HUES6 (cell line): ENCODE measurements at regions not wholly inside any gene's neighbourhood (a gene's known extent, or its start where the extent isn't known, plus 50 kb on each side); places are given as distances from the start of the nearest gene placed in this dataset.

ENCODE experiments used
- H3K27ac ChIP-seq: 2 replicates; pipeline ENCODE4 v1.7.0; 2013; ENCODE audit warnings: low read depth, mild to moderate bottlenecking, low read length, inconsistent platforms
- H3K27me3 ChIP-seq: 2 replicates; pipeline ENCODE4 v1.6.1; 2013; ENCODE audit warnings: low read length; ENCODE audit not compliant: control insufficient read depth, insufficient read depth
- H3K36me3 ChIP-seq: 2 replicates; pipeline ENCODE4 v1.6.1; 2013; ENCODE audit warnings: low read length; ENCODE audit not compliant: control insufficient read depth, insufficient read depth
- H3K4me1 ChIP-seq: 2 replicates; pipeline ENCODE4 v1.6.1; 2013; ENCODE audit warnings: low read length; ENCODE audit not compliant: control insufficient read depth, insufficient read depth
- H3K4me3 ChIP-seq: 2 replicates; pipeline ENCODE4 v1.5.1; 2013; ENCODE audit warnings: low read depth, low read length
- H3K9ac ChIP-seq: one replicate; pipeline ENCODE4 v1.6.1; 2013; ENCODE audit warnings: mild to moderate bottlenecking, low read length
- H3K9me3 ChIP-seq: 2 replicates; pipeline ENCODE4 v1.6.1; 2013; ENCODE audit warnings: low read depth, low read length; ENCODE audit not compliant: control insufficient read depth, insufficient read depth

DNA sequence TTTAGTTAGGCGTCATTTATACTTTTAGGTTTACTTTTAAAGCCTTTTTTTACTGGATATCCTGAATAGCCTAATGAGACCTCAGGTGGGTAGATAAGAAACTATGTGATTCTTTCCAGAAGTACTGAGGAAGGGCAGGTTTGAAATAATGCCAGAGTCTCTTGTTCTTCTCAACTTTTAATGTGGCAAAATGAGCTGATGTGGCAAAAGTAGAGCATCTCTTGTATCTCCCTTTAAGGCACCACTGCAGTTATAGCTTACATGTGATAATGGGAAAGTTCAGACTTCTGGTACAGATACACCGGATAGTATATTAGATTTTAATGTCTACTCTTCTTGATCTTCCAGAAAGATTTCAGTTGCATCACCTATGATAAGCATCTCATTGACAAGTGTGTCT is 1124.8 kb downstream of the LRFN5 start:
- no peak overlapping the region for H3K27ac ChIP-seq
- no peaks in the 10 kb centered on the region for H3K27me3 ChIP-seq
- no peaks in the 10 kb centered on the region for H3K36me3 ChIP-seq
- H3K9ac ChIP-seq = no peak overlapping the region
- no peaks in the 10 kb centered on the region for H3K9me3 ChIP-seq
- no peak overlapping the region for H3K4me3 ChIP-seq
- H3K4me1 ChIP-seq = no peaks in the 10 kb centered on the region

DNA sequence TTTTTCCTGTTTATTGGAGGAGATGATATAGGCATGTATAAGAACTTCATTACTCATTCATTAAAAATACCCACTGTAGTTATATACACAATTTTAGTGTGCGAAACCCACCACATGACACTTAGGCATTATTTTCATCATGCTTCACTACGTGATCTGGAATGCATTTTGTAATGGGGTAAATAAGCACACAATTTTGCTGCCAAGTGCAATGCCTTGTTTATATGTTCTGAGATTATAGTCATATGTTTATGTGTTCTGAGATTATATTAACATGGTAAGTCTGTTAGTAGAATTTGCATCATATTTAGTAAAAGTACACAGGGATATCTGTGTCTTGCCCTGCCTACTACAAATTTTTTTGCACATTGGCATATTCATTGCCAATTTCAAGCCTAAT is 1123.0 kb downstream of the LRFN5 start:
- Histone ChIP-seq H3K4me3 (no peak overlapping the region), H3K9me3 (no peaks in the 10 kb centered on the region), H3K4me1 (no peaks in the 10 kb centered on the region), H3K9ac (no peak overlapping the region), H3K27me3 (no peaks in the 10 kb centered on the region), H3K36me3 (no peaks in the 10 kb centered on the region), H3K27ac (no peak overlapping the region)

DNA sequence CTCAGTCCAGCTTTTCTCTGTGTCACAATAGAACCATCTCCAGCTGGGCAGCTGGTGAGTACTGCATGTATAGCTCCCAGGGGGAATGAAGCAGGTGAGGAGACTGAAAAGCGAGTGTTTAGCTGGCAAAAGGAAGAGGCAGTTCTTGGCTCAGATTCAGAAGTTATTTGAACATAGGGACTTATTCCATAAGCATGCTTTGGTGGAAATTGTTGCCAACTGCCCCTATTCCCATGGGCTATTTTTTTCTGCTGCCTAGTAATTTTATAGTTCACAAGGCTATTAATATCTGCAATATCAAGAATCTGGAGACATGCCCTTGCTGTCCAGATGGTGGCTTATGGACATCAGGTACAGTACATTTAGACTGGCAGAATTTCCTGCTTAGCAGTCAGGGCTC is 1112.7 kb downstream of the LRFN5 start:
- no peak overlapping the region for H3K27ac ChIP-seq

DNA sequence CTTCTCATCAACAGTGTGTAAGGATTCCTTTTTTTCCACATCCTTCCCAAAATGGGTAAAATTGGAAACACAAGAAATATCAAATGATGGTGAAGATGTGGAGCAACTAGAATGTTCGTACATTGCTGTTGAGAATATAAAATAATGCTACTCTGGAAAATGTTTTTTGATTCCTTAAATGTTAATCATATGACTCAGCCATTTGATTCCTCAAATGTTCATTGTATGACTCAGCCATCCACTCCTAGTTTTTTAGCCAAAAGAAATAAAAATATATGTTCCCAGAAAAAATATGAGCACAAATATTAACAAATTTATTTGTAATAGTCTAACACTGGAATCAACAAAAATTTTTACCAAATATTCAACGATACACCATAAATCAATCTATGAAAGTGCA is 1108.6 kb downstream of the LRFN5 start:
- H3K9me3 ChIP-seq = no peaks in the 10 kb centered on the region
- no peaks in the 10 kb centered on the region for H3K36me3 ChIP-seq
- H3K27me3 ChIP-seq = no peaks in the 10 kb centered on the region
- H3K27ac ChIP-seq = no peak overlapping the region
- H3K4me3 ChIP-seq = no peak overlapping the region
- no peaks in the 10 kb centered on the region for H3K4me1 ChIP-seq
- no peak overlapping the region for H3K9ac ChIP-seq

More for the DNA sequence above, 1112.7 kb downstream of the LRFN5 start:
- Histone ChIP-seq H3K9ac (no peak overlapping the region), H3K4me1 (no peaks in the 10 kb centered on the region), H3K4me3 (no peak overlapping the region), H3K27me3 (no peaks in the 10 kb centered on the region), H3K9me3 (no peaks in the 10 kb centered on the region), H3K36me3 (no peaks in the 10 kb centered on the region)

DNA sequence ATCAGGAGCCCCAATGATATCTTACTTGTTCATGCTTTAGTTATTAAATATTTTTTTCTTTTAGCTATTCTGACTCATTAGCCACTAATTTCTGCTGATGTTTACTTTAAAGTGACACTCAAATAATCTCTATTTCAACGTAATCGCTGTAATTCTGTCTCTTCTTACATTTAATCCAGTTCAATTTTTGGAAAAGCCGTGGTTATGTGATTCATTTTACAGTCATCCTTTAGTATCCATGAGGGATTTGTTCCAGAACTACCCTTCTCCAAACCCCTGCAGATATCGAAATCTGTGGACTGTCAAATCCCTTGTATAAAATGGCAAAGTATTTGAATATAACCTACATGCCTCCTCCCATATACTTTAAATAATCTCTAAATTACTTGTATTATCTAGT is 1103.4 kb downstream of the LRFN5 start:
- H3K9ac ChIP-seq = no peak overlapping the region
- no peaks in the 10 kb centered on the region for H3K27me3 ChIP-seq
- no peaks in the 10 kb centered on the region for H3K36me3 ChIP-seq
- H3K9me3 ChIP-seq = no peaks in the 10 kb centered on the region
- no peaks in the 10 kb centered on the region for H3K4me1 ChIP-seq
- H3K27ac ChIP-seq = no peak overlapping the region
- no peak overlapping the region for H3K4me3 ChIP-seq

DNA sequence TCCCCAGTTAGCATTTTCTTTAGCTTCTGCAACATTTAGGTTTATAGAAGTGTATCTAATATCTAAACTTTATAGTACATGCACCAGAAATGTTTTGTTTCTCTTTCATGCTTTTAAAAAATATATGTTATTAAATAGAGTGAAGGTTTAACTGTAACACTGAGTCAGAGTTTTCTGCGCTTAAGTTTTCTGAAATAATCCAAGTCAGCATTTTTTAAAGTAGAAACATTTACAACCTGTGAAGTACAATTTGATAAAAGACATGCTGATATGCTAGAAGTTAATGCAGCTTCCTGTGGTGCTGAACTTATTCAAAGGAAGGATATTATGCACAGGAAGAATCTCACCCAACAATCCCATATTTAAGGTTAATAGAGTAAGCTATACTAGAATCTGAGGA is 1096.8 kb downstream of the LRFN5 start:
- no peak overlapping the region for H3K9ac ChIP-seq
- no peak overlapping the region for H3K4me3 ChIP-seq
- no peaks in the 10 kb centered on the region for H3K27me3 ChIP-seq
- H3K27ac ChIP-seq = no peak overlapping the region
- H3K36me3 ChIP-seq = no peaks in the 10 kb centered on the region
- no peaks in the 10 kb centered on the region for H3K4me1 ChIP-seq
- H3K9me3 ChIP-seq = no peaks in the 10 kb centered on the region

DNA sequence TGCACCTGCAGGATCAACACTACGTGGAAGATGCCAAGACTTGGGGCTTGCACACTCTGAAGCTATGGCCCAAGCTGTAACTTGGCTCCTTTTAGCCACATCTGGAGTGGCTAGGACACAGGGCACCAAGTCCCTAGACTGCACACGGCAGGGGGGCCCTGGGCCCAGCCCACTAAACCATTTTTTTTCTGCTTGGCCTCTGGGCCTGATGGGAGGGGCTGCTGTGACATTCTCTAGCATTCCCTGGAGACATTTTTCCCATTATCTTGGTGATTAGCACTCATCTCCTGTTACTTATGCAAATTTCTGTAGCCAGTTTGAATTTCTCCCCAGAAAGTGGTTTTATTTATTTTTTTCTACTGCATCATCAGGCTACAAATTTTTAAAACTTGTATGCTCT is 1080.7 kb downstream of the LRFN5 start:
- no peak overlapping the region for H3K9ac ChIP-seq
- no peak overlapping the region for H3K27ac ChIP-seq
- H3K4me3 ChIP-seq = peak overlapping the region; percentile 13; the same call in 1 of the 2 replicates
- no peaks in the 10 kb centered on the region for H3K27me3 ChIP-seq
- no peaks in the 10 kb centered on the region for H3K36me3 ChIP-seq
- peaks cover 20% of the 10 kb centered on the region for H3K4me1 ChIP-seq
- H3K9me3 ChIP-seq = no peaks in the 10 kb centered on the region

DNA sequence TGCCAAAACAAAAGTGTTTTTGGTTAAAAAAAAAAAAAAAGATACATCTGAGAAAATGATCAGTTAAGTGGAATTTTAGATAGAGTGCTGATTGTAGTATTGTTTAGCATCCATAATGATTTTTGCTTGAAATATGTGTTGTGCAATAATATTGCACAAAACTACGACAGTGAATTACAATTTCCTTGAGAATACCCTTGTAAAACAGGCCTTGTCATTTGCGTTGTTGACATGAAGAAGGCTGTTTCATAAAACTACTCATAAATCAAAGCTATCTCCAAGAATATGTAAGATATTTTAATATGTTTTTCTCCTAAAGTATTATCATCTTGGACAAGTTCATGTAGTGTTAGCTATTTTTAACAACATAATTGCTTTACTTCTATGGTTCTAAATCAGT is 1077.0 kb downstream of the LRFN5 start:
- H3K9ac ChIP-seq = no peak overlapping the region
- no peak overlapping the region for H3K27ac ChIP-seq
- no peaks in the 10 kb centered on the region for H3K36me3 ChIP-seq

DNA sequence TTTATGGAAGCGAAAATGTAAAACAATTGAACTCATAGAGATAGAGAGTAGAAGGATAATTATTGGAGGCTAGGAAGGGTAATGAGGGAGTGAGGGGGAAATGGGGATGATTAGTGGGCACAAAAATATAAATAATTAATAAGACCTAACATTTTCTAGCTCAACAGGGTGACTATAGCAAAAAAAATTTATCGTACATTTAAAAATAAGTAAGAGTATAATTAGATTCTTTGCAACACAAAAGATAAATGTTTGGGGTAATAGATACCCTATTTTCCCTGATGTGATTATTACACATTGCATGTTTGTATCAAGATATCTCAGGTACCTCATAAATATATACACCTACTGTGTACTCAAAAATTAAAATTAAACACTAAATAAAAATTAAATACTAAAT is 1070.0 kb downstream of the LRFN5 start:
- Histone ChIP-seq H3K4me1 (no peaks in the 10 kb centered on the region), H3K9me3 (no peaks in the 10 kb centered on the region), H3K36me3 (no peaks in the 10 kb centered on the region), H3K9ac (no peak overlapping the region), H3K27ac (no peak overlapping the region), H3K4me3 (no peak overlapping the region), H3K27me3 (no peaks in the 10 kb centered on the region)

More for the DNA sequence above, 1077.0 kb downstream of the LRFN5 start:
- Histone ChIP-seq H3K4me1 (peaks cover 20% of the 10 kb centered on the region), H3K4me3 (no peak overlapping the region), H3K9me3 (no peaks in the 10 kb centered on the region), H3K27me3 (no peaks in the 10 kb centered on the region)

DNA sequence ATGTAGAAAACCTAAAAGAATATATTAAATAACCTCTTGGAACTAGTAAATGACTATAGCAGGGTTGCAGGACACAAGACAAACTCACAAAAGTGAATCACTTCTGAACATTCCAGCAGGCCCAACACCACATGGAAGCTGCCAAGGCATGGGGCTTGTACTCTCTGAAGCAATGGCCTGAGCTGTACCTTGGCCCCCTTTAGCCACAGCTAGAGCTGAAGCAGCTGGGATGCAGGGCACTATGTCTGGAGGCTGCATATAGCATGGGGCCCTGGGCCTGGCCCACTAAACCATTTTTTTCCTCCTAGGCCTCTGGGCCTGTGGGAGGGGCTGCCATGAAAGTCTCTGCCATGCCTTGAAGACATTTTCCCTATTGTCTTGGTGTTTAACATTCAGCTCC is 1067.3 kb downstream of the LRFN5 start:
- Histone ChIP-seq H3K36me3 (no peaks in the 10 kb centered on the region), H3K9ac (no peak overlapping the region), H3K27me3 (no peaks in the 10 kb centered on the region), H3K9me3 (no peaks in the 10 kb centered on the region), H3K4me3 (no peak overlapping the region), H3K27ac (no peak overlapping the region), H3K4me1 (no peaks in the 10 kb centered on the region)

DNA sequence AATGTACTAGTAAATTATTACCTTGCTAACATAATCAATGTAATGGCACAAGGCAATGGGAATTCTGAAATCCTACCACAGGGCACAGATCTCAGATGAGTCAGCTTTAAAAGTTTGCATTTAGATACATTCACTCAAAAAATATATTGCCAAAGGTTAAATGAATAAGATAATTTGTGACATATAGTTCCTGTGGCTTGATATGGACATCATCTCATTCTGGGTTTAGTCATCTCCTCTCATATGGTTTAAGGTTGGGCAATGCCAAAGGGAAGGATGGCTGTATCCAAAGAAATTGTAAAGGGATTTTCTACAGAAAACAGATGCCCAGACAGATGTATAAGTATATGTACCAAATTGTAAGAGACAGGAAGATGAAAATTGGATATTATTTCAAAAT is 1065.0 kb downstream of the LRFN5 start:
- no peaks in the 10 kb centered on the region for H3K9me3 ChIP-seq
- no peaks in the 10 kb centered on the region for H3K36me3 ChIP-seq
- H3K27ac ChIP-seq = no peak overlapping the region
- no peaks in the 10 kb centered on the region for H3K4me1 ChIP-seq
- no peak overlapping the region for H3K9ac ChIP-seq
- no peaks in the 10 kb centered on the region for H3K27me3 ChIP-seq
- H3K4me3 ChIP-seq = no peak overlapping the region

DNA sequence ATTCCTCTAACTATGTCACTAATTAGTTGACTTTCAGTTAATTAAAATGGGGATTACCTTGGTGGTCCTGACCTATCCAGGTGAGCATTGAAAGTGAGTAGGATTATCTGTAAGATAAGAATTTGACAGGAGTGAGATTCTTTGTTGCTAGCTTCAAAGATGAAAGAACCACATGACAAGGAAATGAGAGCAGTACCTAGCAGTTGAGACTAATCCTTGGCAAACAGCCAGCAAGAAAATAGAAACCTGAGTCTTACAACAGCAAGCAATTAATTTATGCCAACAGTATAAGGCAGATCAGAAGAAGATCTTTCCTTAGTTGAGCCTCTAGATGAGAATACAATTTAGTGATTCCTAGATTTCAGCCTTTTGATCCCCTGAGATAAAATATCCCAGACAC is 1058.4 kb downstream of the LRFN5 start:
- no peak overlapping the region for H3K27ac ChIP-seq
- H3K4me1 ChIP-seq = peaks cover 7% of the 10 kb centered on the region
- no peaks in the 10 kb centered on the region for H3K36me3 ChIP-seq
- H3K9me3 ChIP-seq = no peaks in the 10 kb centered on the region
- no peak overlapping the region for H3K9ac ChIP-seq
- H3K27me3 ChIP-seq = no peaks in the 10 kb centered on the region
- no peak overlapping the region for H3K4me3 ChIP-seq
